ENCODE measurements at regions not wholly inside any gene's neighbourhood (a gene's known extent, or its start where the extent isn't known, plus 50 kb on each side); places are given as distances from the start of the nearest gene placed in this dataset.

GRCh38 chr6:87789198-87789899 is 87.3 kb upstream of the AKIRIN2 start:
- TF ChIP-seq, protein P1, sequence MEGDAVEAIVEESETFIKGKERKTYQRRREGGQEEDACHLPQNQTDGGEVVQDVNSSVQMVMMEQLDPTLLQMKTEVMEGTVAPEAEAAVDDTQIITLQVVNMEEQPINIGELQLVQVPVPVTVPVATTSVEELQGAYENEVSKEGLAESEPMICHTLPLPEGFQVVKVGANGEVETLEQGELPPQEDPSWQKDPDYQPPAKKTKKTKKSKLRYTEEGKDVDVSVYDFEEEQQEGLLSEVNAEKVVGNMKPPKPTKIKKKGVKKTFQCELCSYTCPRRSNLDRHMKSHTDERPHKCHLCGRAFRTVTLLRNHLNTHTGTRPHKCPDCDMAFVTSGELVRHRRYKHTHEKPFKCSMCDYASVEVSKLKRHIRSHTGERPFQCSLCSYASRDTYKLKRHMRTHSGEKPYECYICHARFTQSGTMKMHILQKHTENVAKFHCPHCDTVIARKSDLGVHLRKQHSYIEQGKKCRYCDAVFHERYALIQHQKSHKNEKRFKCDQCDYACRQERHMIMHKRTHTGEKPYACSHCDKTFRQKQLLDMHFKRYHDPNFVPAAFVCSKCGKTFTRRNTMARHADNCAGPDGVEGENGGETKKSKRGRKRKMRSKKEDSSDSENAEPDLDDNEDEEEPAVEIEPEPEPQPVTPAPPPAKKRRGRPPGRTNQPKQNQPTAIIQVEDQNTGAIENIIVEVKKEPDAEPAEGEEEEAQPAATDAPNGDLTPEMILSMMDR (IDR thresholded peaks at IDR 0.05) = no peak
- TF ChIP-seq POLR2A (IDR thresholded peaks at IDR 0.05) (no peak), POLR2AphosphoS5 (IDR thresholded peaks at IDR 0.05; ENCODE audit: insufficient read depth in 1 of 2, low read depth in 1 of 2) (no peak)
